BE2C (cell line): ENCODE measurements at regions not wholly inside any gene's neighbourhood (a gene's known extent, or its start where the extent isn't known, plus 50 kb on each side); places are given as distances from the start of the nearest gene placed in this dataset.
"Not testable (repeated sequence)": the region's sequence is repeated elsewhere in the genome, so short reads cannot be mapped to it uniquely, and the experiment has no call there.

Experiments
- DNase-seq: peaks from one replicate; pipeline ENCODE4 v3.0.0-alpha.2; 2020
- H3K27me3 ChIP-seq: fragments of 250-450 bp; sonication (Bioruptor Pico); 2 replicates; pipeline ENCODE4 v1.5.1; 2020; ENCODE audit warnings: mild to moderate bottlenecking
- H3K36me3 ChIP-seq: fragments of 250-450 bp; sonication (Bioruptor Pico); 2 replicates; pipeline ENCODE4 v1.5.1; 2020; ENCODE audit warnings: mild to moderate bottlenecking
- H3K4me1 ChIP-seq: fragments of 250-450 bp; sonication (Bioruptor Pico); 2 replicates; pipeline ENCODE4 v1.5.1; 2020
- H3K4me3 ChIP-seq: 2 replicates; pipeline ENCODE4 v1.5.1; 2011; ENCODE audit warnings: low read depth, low read length
- H3K9me3 ChIP-seq: fragments of 250-450 bp; sonication (Bioruptor Pico); 2 replicates; pipeline ENCODE4 v1.5.1; 2020
- CTCF ChIP-seq: IDR thresholded peaks from 2 replicates; pipeline ENCODE4 v1.5.1; 2012; ENCODE audit warnings: mild to moderate bottlenecking, low read depth, low read length

GRCh38 chr5:98187945-98188344, 585.5 kb upstream of the RGMB start:
- H3K4me1 ChIP-seq: no peaks in the 10 kb centered on the region

GRCh38 chr5:98190344-98190743, 583.1 kb upstream of the RGMB start:
- not testable (repeated sequence) for H3K36me3 ChIP-seq, H3K4me1 ChIP-seq, DNase-seq, H3K9me3 ChIP-seq, H3K4me3 ChIP-seq, H3K27me3 ChIP-seq

More at GRCh38 chr5:98187945-98188344, 585.5 kb upstream of the RGMB start:
- no peak overlapping the region for H3K4me3 ChIP-seq
- H3K27me3 ChIP-seq: no peaks in the 10 kb centered on the region
- 0 out of 2 replicates have a peak, but pooled peaks cover 3% of the 10 kb centered on the region for H3K9me3 ChIP-seq
- no peak for DNase-seq
- TF ChIP-seq CTCF: no peak
- no peaks in the 10 kb centered on the region for H3K36me3 ChIP-seq

GRCh38 chr5:98193921-98194760, 579.3 kb upstream of the RGMB start:
- no peak for TF ChIP-seq CTCF
- Histone ChIP-seq H3K36me3 (no peaks in the 10 kb centered on the region), H3K27me3 (no peaks in the 10 kb centered on the region), H3K9me3 (0 out of 2 replicates have a peak, but pooled peaks cover 3% of the 10 kb centered on the region), H3K4me1 (no peaks in the 10 kb centered on the region), H3K4me3 (no peak overlapping the region)
- DNase-seq: no peak

GRCh38 chr5:98200726-98201541, 572.5 kb upstream of the RGMB start:
- Histone ChIP-seq H3K4me3 (no peak overlapping the region), H3K9me3 (no peaks in the 10 kb centered on the region), H3K36me3 (no peaks in the 10 kb centered on the region), H3K27me3 (no peaks in the 10 kb centered on the region), H3K4me1 (no peaks in the 10 kb centered on the region)
- no peak for TF ChIP-seq CTCF
- no peak for DNase-seq

- no peaks in the 10 kb centered on the region for H3K4me1 ChIP-seq
- TF ChIP-seq CTCF: no peak
- H3K36me3 ChIP-seq: no peaks in the 10 kb centered on the region
- no peaks in the 10 kb centered on the region for H3K27me3 ChIP-seq
- DNase-seq: no peak
- no peak overlapping the region for H3K4me3 ChIP-seq
- no peaks in the 10 kb centered on the region for H3K9me3 ChIP-seq
Observed at GRCh38 chr5:98204798-98205197, 568.7 kb upstream of the RGMB start.

- TF ChIP-seq CTCF: no peak
- Histone ChIP-seq H3K36me3 (no peaks in the 10 kb centered on the region), H3K27me3 (no peaks in the 10 kb centered on the region), H3K4me1 (no peaks in the 10 kb centered on the region), H3K4me3 (no peak overlapping the region), H3K9me3 (no peaks in the 10 kb centered on the region)
- no peak for DNase-seq
Observed at GRCh38 chr5:98205691-98206461, 567.6 kb upstream of the RGMB start.
